ENCODE measurements at regions not wholly inside any gene's neighbourhood (a gene's known extent, or its start where the extent isn't known, plus 50 kb on each side); places are given as distances from the start of the nearest gene placed in this dataset.

GRCh38 chr10:112094984-112095383 lies 88.6 kb downstream of the GPAM start:
- no peak for DNase-seq (ENCODE audit: low spot score)
- H3K9me3 ChIP-seq (ENCODE audit: severe bottlenecking) = no peaks in the 10 kb centered on the region
- no peaks in the 10 kb centered on the region for H3K4me1 ChIP-seq (ENCODE audit: insufficient read depth, poor library complexity, severe bottlenecking)
- H3K27me3 ChIP-seq (ENCODE audit: insufficient read depth, poor library complexity, severe bottlenecking) = no peaks in the 10 kb centered on the region
- no peak for ATAC-seq (ENCODE audit: low read depth)
- no peak overlapping the region for H3K27ac ChIP-seq (ENCODE audit: poor library complexity, severe bottlenecking)
- H3K4me3 ChIP-seq (ENCODE audit: severe bottlenecking) = no peak overlapping the region
- TF ChIP-seq CTCF (IDR thresholded peaks at IDR 0.05; ENCODE audit: poor library complexity, severe bottlenecking) = no peak
- H3K36me3 ChIP-seq (ENCODE audit: low read depth) = no peaks in the 10 kb centered on the region

GRCh38 chr10:112095731-112096130 lies 87.8 kb downstream of the GPAM start:
- H3K4me1 ChIP-seq (ENCODE audit: insufficient read depth, poor library complexity, severe bottlenecking) = no peaks in the 10 kb centered on the region
- H3K27me3 ChIP-seq (ENCODE audit: insufficient read depth, poor library complexity, severe bottlenecking) = no peaks in the 10 kb centered on the region
- DNase-seq (ENCODE audit: low spot score) (no peak), ATAC-seq (ENCODE audit: low read depth) (no peak)
- no peaks in the 10 kb centered on the region for H3K9me3 ChIP-seq (ENCODE audit: severe bottlenecking)
- no peaks in the 10 kb centered on the region for H3K36me3 ChIP-seq (ENCODE audit: low read depth)
- H3K27ac ChIP-seq (ENCODE audit: poor library complexity, severe bottlenecking) = no peak overlapping the region
- H3K4me3 ChIP-seq (ENCODE audit: severe bottlenecking) = no peak overlapping the region
- TF ChIP-seq CTCF (IDR thresholded peaks at IDR 0.05; ENCODE audit: poor library complexity, severe bottlenecking) = no peak

GRCh38 chr10:112098682-112099081 lies 84.9 kb downstream of the GPAM start:
- Histone ChIP-seq H3K27ac (ENCODE audit: poor library complexity, severe bottlenecking) (no peak overlapping the region), H3K4me3 (ENCODE audit: severe bottlenecking) (no peak overlapping the region), H3K4me1 (ENCODE audit: insufficient read depth, poor library complexity, severe bottlenecking) (no peaks in the 10 kb centered on the region), H3K36me3 (ENCODE audit: low read depth) (no peaks in the 10 kb centered on the region), H3K9me3 (ENCODE audit: severe bottlenecking) (no peaks in the 10 kb centered on the region), H3K27me3 (ENCODE audit: insufficient read depth, poor library complexity, severe bottlenecking) (no peaks in the 10 kb centered on the region)
- ATAC-seq (ENCODE audit: low read depth) (no peak), DNase-seq (ENCODE audit: low spot score) (no peak)
- TF ChIP-seq CTCF (IDR thresholded peaks at IDR 0.05; ENCODE audit: poor library complexity, severe bottlenecking) = no peak

Measured in RWPE2 (cell line).